ENCODE measurements at regions not wholly inside any gene's neighbourhood (a gene's known extent, or its start where the extent isn't known, plus 50 kb on each side); places are given as distances from the start of the nearest gene placed in this dataset.

DNA sequence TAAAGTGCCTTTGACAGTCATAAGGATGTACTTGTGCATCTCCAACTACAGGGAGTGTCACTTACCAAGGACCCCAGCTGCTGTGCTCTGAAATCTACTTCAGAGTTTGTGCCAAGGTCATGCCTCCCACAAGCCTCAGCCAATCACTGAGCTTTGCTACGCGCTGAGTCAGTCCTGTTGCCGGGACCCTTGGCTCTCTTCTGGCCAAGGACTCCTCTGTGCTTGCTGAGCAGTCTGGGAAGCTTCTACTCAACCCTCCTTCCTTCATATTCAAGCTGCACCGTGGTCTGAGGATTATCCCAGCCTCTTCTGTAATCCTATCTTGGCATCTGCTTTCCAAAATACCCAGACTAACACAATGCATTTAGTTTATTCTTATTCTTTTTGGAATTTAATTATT lies 398.9 kb upstream of the FANCL start:
- H3K4me3 ChIP-seq (ENCODE audit: low read depth in 1 of 3, low read length in 3 of 3) = no peak overlapping the region
- H3K4me1 ChIP-seq (ENCODE audit: control insufficient read depth in 3 of 3, insufficient read depth in 2 of 3, low read depth in 1 of 3, low read length in 2 of 3) = no peaks in the 10 kb centered on the region
- H3K27ac ChIP-seq (ENCODE audit: low read depth in 1 of 3, low read length in 2 of 3) = no peak overlapping the region
- peaks cover 0 to 1% of the 10 kb centered on the region in 2 donors for H3K9me3 ChIP-seq (ENCODE audit: control insufficient read depth in 2 of 2, insufficient read depth in 1 of 2, low read depth in 1 of 2, low read length in 1 of 2)
- WGBS, 3 donors = 70 to 78% (median 76%) methylated on average over 4 of the region's 4 CpGs
- no peaks in the 10 kb centered on the region for H3K27me3 ChIP-seq (ENCODE audit: control insufficient read depth in 3 of 3, insufficient read depth in 3 of 3, low read length in 3 of 3)
- DNase-seq = no peak
- no peaks in the 10 kb centered on the region for H3K36me3 ChIP-seq (ENCODE audit: control insufficient read depth in 3 of 3, insufficient read depth in 2 of 3, low read depth in 1 of 3, low read length in 3 of 3)
- no peak for FAIRE-seq

DNA sequence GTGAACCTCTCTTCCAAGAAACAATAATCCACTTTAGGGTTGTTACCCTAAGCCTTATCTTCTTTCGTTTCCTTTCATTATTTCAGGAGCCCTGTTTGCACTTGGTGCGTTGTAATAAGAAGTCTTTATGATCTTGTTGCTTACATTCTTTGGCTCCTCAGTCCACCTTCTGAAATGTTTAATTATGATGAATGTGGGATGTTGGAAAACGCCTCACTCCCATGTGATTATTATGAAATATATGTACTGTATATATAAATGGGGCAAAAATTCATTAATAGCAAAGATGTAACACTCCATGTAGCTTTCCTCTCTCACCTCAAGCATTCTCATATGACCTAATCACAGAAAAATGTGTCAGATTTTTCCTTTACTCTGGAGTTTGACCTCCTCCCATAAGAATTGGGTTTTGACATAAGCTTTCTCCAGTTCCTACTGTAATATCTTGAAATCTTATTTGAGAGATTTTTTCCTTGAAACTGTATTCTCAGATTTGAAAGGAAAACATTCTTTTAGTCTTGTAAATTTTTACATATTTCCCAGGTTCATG lies 397.2 kb upstream of the FANCL start:
- DNase-seq (no peak), FAIRE-seq (no peak)
- H3K4me1 ChIP-seq (ENCODE audit: control insufficient read depth in 3 of 3, insufficient read depth in 2 of 3, low read depth in 1 of 3, low read length in 2 of 3) = no peaks in the 10 kb centered on the region
- no peak overlapping the region for H3K4me3 ChIP-seq (ENCODE audit: low read depth in 1 of 3, low read length in 3 of 3)
- no peaks in the 10 kb centered on the region for H3K27me3 ChIP-seq (ENCODE audit: control insufficient read depth in 3 of 3, insufficient read depth in 3 of 3, low read length in 3 of 3)
- WGBS, 3 donors = 17 to 46% (median 40%) methylated on average over 3 of the region's 3 CpGs
- peaks cover 0 to 1% of the 10 kb centered on the region in 2 donors for H3K9me3 ChIP-seq (ENCODE audit: control insufficient read depth in 2 of 2, insufficient read depth in 1 of 2, low read depth in 1 of 2, low read length in 1 of 2)
- H3K36me3 ChIP-seq (ENCODE audit: control insufficient read depth in 3 of 3, insufficient read depth in 2 of 3, low read depth in 1 of 3, low read length in 3 of 3) = no peaks in the 10 kb centered on the region
- no peak overlapping the region for H3K27ac ChIP-seq (ENCODE audit: low read depth in 1 of 3, low read length in 2 of 3)

DNA sequence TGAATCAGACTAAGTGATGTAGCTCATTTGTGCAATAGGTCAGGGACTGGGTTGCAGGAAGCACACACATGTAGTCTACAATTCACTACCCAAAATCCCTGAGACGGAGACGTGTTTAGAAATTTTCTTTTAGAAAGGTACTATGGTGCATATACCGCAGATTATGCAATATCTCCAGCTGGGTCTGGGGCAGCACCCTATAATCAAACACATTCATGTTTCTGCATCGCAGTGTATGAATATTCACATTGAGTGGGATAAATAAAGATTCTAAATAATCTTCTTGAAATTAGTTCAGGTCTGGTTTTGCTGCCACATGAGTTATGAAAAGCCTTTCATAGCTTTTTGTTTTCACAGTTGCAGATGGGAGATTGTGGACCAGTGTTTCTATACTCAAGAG lies 395.7 kb upstream of the FANCL start:
- Histone ChIP-seq H3K27ac (ENCODE audit: low read depth in 1 of 3, low read length in 2 of 3) (no peak overlapping the region), H3K4me1 (ENCODE audit: control insufficient read depth in 3 of 3, insufficient read depth in 2 of 3, low read depth in 1 of 3, low read length in 2 of 3) (no peaks in the 10 kb centered on the region), H3K4me3 (ENCODE audit: low read depth in 1 of 3, low read length in 3 of 3) (no peak overlapping the region), H3K36me3 (ENCODE audit: control insufficient read depth in 3 of 3, insufficient read depth in 2 of 3, low read depth in 1 of 3, low read length in 3 of 3) (no peaks in the 10 kb centered on the region), H3K9me3 (ENCODE audit: control insufficient read depth in 2 of 2, insufficient read depth in 1 of 2, low read depth in 1 of 2, low read length in 1 of 2) (peaks cover 0 to 1% of the 10 kb centered on the region in 2 donors), H3K27me3 (ENCODE audit: control insufficient read depth in 3 of 3, insufficient read depth in 3 of 3, low read length in 3 of 3) (no peaks in the 10 kb centered on the region)
- 92 to 94% (median 93%) methylated on average over 4 of the region's 4 CpGs for WGBS, 3 donors
- no peak for FAIRE-seq
- DNase-seq = no peak

DNA sequence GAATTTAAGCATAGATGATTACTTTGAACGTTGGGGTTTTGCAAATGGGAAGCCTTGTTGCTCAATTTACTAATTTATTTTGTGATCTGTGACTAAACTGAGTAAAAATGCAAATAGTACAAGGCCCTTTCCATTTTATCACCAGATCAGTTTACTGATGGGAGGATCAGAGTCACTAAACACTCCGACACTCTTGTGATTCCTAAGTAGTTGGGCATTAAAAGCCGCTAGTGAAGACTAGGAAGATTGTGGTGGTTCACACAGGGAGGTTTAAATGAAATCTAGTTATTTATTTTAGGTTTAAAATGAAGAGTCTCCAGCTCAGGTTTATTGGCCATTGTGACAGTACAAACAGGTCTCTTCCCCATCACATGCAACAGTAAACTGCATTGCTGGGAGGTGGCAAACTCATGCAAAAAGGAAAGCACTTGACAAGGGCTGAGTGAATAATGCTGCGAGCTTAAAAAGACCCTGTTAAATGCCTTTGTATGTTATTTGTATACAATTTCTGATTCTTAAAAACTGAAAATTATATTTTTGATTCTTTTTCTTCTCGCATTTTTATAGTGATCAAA lies 394.8 kb upstream of the FANCL start:
- H3K4me3 ChIP-seq (ENCODE audit: low read depth in 1 of 3, low read length in 3 of 3) = no peak overlapping the region
- 81 to 83% (median 83%) methylated on average over 5 of the region's 5 CpGs for WGBS, 3 donors
- no peaks in the 10 kb centered on the region for H3K36me3 ChIP-seq (ENCODE audit: control insufficient read depth in 3 of 3, insufficient read depth in 2 of 3, low read depth in 1 of 3, low read length in 3 of 3)
- H3K9me3 ChIP-seq (ENCODE audit: control insufficient read depth in 2 of 2, insufficient read depth in 1 of 2, low read depth in 1 of 2, low read length in 1 of 2) = peaks cover 0 to 1% of the 10 kb centered on the region in 2 donors
- no peaks in the 10 kb centered on the region for H3K4me1 ChIP-seq (ENCODE audit: control insufficient read depth in 3 of 3, insufficient read depth in 2 of 3, low read depth in 1 of 3, low read length in 2 of 3)
- H3K27me3 ChIP-seq (ENCODE audit: control insufficient read depth in 3 of 3, insufficient read depth in 3 of 3, low read length in 3 of 3) = no peaks in the 10 kb centered on the region
- FAIRE-seq (no peak), DNase-seq (no peak)
- H3K27ac ChIP-seq (ENCODE audit: low read depth in 1 of 3, low read length in 2 of 3) = no peak overlapping the region

DNA sequence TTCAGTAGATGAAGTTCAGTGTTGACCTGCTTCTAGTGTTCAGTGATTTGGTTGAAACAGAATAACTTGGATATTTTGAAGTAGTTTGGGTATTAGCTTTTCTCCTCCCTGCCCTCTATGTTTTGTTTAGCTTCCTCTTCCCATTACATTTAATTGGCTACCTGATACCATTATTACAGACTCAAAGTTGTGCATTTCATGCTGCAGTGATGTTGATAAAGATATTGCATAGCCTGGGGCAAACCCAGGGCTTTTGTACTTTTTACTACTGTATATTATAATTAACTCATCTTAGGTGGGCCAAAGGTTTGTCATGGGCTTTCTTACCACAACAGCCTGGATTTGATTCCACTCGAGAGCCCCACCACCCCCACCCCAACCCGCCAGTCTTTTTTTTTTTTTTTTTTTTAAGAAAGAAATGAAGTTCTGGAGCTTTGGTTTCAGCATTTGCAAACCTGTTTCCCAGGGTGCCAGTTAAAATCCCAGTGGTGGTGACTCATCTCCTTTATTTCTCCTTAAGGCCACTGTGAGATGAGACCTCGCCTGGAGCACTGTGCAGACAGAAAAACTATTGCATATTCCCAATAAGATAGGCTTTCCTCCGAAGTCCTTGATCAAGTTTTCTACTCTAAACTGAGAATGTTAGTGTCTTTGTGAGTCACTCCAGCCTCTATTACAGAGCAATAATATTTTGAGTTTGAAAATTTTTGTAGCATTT lies 393.7 kb upstream of the FANCL start:
- Histone ChIP-seq H3K27me3 (ENCODE audit: control insufficient read depth in 3 of 3, insufficient read depth in 3 of 3, low read length in 3 of 3) (no peaks in the 10 kb centered on the region), H3K4me3 (ENCODE audit: low read depth in 1 of 3, low read length in 3 of 3) (no peak overlapping the region), H3K4me1 (ENCODE audit: control insufficient read depth in 3 of 3, insufficient read depth in 2 of 3, low read depth in 1 of 3, low read length in 2 of 3) (no peaks in the 10 kb centered on the region), H3K27ac (ENCODE audit: low read depth in 1 of 3, low read length in 2 of 3) (no peak overlapping the region), H3K9me3 (ENCODE audit: control insufficient read depth in 2 of 2, insufficient read depth in 1 of 2, low read depth in 1 of 2, low read length in 1 of 2) (no peaks in the 10 kb centered on the region), H3K36me3 (ENCODE audit: control insufficient read depth in 3 of 3, insufficient read depth in 2 of 3, low read depth in 1 of 3, low read length in 3 of 3) (no peaks in the 10 kb centered on the region)
- 70 to 77% (median 75%) methylated on average over 4 of the region's 4 CpGs for WGBS, 3 donors
- FAIRE-seq = no peak
- no peak for DNase-seq

DNA sequence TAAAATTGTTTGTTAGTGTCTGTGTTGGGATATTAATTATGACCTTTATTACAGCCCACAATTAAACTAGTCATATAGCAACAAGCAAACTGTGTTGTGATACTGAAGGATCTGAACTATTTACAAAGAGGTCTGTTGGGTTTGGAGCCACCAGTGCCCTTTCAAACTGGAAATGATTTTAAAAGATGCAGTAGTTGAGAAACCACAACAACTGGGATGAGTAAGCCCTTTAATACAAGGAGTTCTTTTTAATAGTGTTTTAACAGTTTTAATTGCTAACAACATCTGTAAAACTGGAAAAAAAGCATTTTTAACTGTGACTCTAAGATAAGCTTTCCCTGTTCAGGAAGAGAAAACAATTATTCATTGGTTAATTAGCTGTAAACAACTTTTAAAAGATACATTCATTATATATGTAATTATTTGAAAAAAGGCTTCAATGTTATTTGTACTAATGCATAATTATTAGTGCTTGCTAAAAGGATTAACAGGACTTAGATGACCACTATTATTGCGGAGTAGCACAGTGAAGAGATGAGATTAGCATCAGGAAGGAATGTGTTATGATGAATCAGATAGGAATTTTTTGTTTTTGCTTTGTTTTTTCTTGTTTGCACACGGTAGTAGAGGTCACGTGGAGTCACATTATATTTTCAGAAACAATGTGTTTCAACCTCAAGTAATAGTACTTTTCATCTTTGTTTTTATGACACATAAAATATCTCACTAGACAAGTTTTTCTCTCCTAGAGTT lies 392.7 kb upstream of the FANCL start:
- H3K27me3 ChIP-seq (ENCODE audit: control insufficient read depth in 3 of 3, insufficient read depth in 3 of 3, low read length in 3 of 3) = no peaks in the 10 kb centered on the region
- H3K9me3 ChIP-seq (ENCODE audit: control insufficient read depth in 2 of 2, insufficient read depth in 1 of 2, low read depth in 1 of 2, low read length in 1 of 2) = no peaks in the 10 kb centered on the region
- no peak overlapping the region for H3K27ac ChIP-seq (ENCODE audit: low read depth in 1 of 3, low read length in 2 of 3)
- no peaks in the 10 kb centered on the region for H3K36me3 ChIP-seq (ENCODE audit: control insufficient read depth in 3 of 3, insufficient read depth in 2 of 3, low read depth in 1 of 3, low read length in 3 of 3)
- no peaks in the 10 kb centered on the region for H3K4me1 ChIP-seq (ENCODE audit: control insufficient read depth in 3 of 3, insufficient read depth in 2 of 3, low read depth in 1 of 3, low read length in 2 of 3)
- WGBS, 3 donors = 44 to 70% (median 65%) methylated on average over 3 of the region's 3 CpGs
- FAIRE-seq (no peak), DNase-seq (no peak)
- H3K4me3 ChIP-seq (ENCODE audit: low read depth in 1 of 3, low read length in 3 of 3) = no peak overlapping the region

DNA sequence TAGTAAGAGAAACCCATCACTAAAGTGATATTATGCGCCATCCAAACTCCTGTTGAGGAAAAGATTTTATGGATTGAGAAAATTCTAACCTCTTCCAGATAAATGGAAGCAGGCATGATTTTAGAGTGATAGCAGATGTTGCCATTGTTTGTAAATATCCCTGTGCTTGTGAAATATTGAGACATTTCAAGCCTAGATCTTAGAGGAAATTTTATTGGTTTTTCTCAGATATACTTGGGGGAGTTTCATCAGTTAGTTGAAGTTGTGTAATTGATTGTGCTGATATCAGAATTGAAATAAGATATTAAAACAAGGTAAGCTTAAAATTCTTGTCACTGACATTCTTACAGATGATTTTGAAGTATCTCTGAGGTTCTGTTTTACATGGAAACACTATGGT lies 390.9 kb upstream of the FANCL start:
- no peaks in the 10 kb centered on the region for H3K9me3 ChIP-seq (ENCODE audit: control insufficient read depth in 2 of 2, insufficient read depth in 1 of 2, low read depth in 1 of 2, low read length in 1 of 2)
- FAIRE-seq (no peak), DNase-seq (no peak)
- H3K4me1 ChIP-seq (ENCODE audit: control insufficient read depth in 3 of 3, insufficient read depth in 2 of 3, low read depth in 1 of 3, low read length in 2 of 3) = no peaks in the 10 kb centered on the region
- no peaks in the 10 kb centered on the region for H3K36me3 ChIP-seq (ENCODE audit: control insufficient read depth in 3 of 3, insufficient read depth in 2 of 3, low read depth in 1 of 3, low read length in 3 of 3)
- WGBS, 3 donors = 94 to 96% (median 96%) methylated on average over 1 of the region's 1 CpG
- no peaks in the 10 kb centered on the region for H3K27me3 ChIP-seq (ENCODE audit: control insufficient read depth in 3 of 3, insufficient read depth in 3 of 3, low read length in 3 of 3)
- no peak overlapping the region for H3K27ac ChIP-seq (ENCODE audit: low read depth in 1 of 3, low read length in 2 of 3)
- no peak overlapping the region for H3K4me3 ChIP-seq (ENCODE audit: low read depth in 1 of 3, low read length in 3 of 3)

DNA sequence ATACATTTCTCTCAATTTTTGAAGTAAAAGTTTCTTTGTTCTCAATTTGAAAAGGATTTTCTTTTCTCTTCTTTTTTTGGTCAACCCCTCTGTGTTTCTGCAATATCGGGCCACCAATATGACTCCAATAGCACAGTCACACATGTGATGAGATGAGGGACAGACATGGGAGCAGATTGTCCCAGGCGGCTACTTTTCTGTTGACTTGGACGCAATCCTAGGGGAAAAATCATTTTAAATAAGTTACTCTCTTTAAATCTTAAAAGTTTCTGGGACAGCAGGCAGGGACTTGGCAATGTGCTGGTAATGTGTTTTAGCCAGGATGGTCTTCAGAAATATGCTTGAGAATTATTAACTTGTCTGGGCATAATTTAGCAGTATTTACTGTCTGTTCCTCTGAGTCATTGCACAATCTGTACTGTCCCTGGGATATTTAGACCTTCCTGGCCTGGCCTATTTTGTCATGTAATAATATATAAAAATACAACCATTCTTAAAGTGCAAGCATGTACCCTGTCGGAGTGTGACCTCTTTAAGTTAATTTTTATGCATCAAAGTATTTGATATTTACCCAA lies 388.5 kb upstream of the FANCL start:
- Histone ChIP-seq H3K27ac (ENCODE audit: low read depth in 1 of 3, low read length in 2 of 3) (no peak overlapping the region), H3K4me1 (ENCODE audit: control insufficient read depth in 3 of 3, insufficient read depth in 2 of 3, low read depth in 1 of 3, low read length in 2 of 3) (no peaks in the 10 kb centered on the region), H3K27me3 (ENCODE audit: control insufficient read depth in 3 of 3, insufficient read depth in 3 of 3, low read length in 3 of 3) (no peaks in the 10 kb centered on the region), H3K9me3 (ENCODE audit: control insufficient read depth in 2 of 2, insufficient read depth in 1 of 2, low read depth in 1 of 2, low read length in 1 of 2) (no peaks in the 10 kb centered on the region), H3K4me3 (ENCODE audit: low read depth in 1 of 3, low read length in 3 of 3) (no peak overlapping the region), H3K36me3 (ENCODE audit: control insufficient read depth in 3 of 3, insufficient read depth in 2 of 3, low read depth in 1 of 3, low read length in 3 of 3) (no peaks in the 10 kb centered on the region)
- no peak for DNase-seq
- no peak for FAIRE-seq
- WGBS, 3 donors = 83 to 89% (median 88%) methylated on average over 4 of the region's 4 CpGs

All from small intestine (tissue), 7 donors.